Testis (tissue), 2 donors: ENCODE measurements at regions not wholly inside any gene's neighbourhood (a gene's known extent, or its start where the extent isn't known, plus 50 kb on each side); places are given as distances from the start of the nearest gene placed in this dataset.

Experiments used
- DNase-seq: peaks from one replicate; pipeline ENCODE4 v3.0.0-alpha.2; 2019
- H3K27ac ChIP-seq, 2 donors: fragments of 200-600 bp; sonication (generic); one replicate each; pipeline ENCODE4 v1.5.1; 2019
- H3K27me3 ChIP-seq: fragments of 200-600 bp; sonication (generic); one replicate; pipeline ENCODE4 v1.5.1; 2019
- H3K36me3 ChIP-seq: fragments of 200-600 bp; sonication (generic); one replicate; pipeline ENCODE4 v1.5.1; 2017; ENCODE audit warnings: low read depth; ENCODE audit errors: missing control alignments
- H3K4me1 ChIP-seq: fragments of 200-600 bp; sonication (generic); one replicate; pipeline ENCODE4 v1.5.1; 2019
- H3K4me3 ChIP-seq, 2 donors: fragments of 200-600 bp; sonication (generic); one replicate each; pipeline ENCODE4 v1.5.1; 2017 to 2019
- H3K9me3 ChIP-seq: fragments of 200-600 bp; sonication (generic); one replicate; pipeline ENCODE4 v1.5.1; 2017
- POLR2A ChIP-seq: fragments of 450-650 bp; IDR thresholded peaks from one replicate; pipeline ENCODE4 v1.6.1; 2017; ENCODE audit warnings: antibody characterized with exemption, mild to moderate bottlenecking, moderate library complexity
- WGBS, 2 donors: methylation state at CpG; one replicate each; pipeline ENCODE4 v1.1.5; 2018; 5-methylcytosine and 5-hydroxymethylcytosine counted together
- intact Hi-C: fragments of 100-400 bp; cut with DNase I; formaldehyde crosslinking; loops from one replicate; pipeline ENCODE4 v1.15.1; 2023; ENCODE audit warnings: low total_unique reads
- TF ChIP-seq, protein P1 (sequence below), 3 experiments: fragments of 450-650 bp in 2 of 3; fragments of 200-600 bp in 1 of 3; sonication (generic) in 1 of 3; IDR thresholded peaks; one replicate each; pipeline ENCODE4 v1.5.1; 2016 to 2019; ENCODE audit warnings: antibody characterized with exemption in 3 of 3, mild to moderate bottlenecking in 2 of 3, moderate library complexity in 1 of 3

DNA sequence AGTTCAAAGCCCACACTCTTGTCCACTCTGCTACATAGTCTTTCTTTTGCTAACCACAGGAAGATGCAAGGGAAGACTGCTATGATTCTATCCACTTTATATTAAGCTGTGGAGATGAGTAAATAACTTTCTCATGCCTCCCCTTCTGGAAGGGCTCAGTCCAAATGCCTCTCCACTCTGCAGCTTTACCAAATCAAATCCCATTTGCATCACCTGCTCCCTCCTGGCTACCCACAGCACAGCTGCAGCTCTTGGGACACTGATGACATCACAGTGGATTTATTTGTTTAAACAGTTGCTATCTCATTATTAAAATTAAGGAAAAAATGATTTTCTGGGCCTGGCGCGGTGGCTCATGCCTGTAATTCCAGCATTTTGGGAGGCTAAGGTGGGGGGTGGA, 1544.9 kb upstream of the WWC1 start:
- Histone ChIP-seq H3K4me1 (no peaks in the 10 kb centered on the region), H3K27me3 (no peaks in the 10 kb centered on the region), H3K36me3 (no peaks in the 10 kb centered on the region), H3K9me3 (no peaks in the 10 kb centered on the region), H3K4me3 (no peak overlapping the region), H3K27ac (no peak overlapping the region)
- TF ChIP-seq POLR2A, result no peak
- TF ChIP-seq, protein P1, sequence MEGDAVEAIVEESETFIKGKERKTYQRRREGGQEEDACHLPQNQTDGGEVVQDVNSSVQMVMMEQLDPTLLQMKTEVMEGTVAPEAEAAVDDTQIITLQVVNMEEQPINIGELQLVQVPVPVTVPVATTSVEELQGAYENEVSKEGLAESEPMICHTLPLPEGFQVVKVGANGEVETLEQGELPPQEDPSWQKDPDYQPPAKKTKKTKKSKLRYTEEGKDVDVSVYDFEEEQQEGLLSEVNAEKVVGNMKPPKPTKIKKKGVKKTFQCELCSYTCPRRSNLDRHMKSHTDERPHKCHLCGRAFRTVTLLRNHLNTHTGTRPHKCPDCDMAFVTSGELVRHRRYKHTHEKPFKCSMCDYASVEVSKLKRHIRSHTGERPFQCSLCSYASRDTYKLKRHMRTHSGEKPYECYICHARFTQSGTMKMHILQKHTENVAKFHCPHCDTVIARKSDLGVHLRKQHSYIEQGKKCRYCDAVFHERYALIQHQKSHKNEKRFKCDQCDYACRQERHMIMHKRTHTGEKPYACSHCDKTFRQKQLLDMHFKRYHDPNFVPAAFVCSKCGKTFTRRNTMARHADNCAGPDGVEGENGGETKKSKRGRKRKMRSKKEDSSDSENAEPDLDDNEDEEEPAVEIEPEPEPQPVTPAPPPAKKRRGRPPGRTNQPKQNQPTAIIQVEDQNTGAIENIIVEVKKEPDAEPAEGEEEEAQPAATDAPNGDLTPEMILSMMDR (IDR thresholded peaks at IDR 0.05), result no peak
- no peak for DNase-seq
- 89 to 98% methylated on average over 2 of the region's 2 CpGs for whole genome bisulfite sequencing, 2 donors
- intact Hi-C loops, result no loop called here

DNA sequence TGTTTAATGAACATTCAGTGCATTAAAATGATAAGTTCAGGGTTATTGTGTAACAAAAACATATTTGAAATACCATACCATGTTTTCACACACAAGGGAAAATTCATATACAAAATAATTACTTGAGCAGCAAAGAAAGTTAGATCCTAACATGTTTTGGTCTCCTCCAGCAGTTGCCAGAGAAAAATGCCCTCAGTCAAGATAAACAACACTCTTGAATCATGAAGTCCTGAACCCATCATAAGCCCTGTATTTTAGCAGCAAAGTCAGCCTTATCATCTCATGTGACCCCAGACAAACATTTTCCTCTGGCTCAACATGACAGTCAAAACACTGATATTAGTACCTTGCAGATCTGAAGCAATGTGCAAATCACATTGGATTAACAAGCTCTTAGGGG, 1541.1 kb upstream of the WWC1 start:
- Histone ChIP-seq H3K36me3 (no peaks in the 10 kb centered on the region), H3K27me3 (no peaks in the 10 kb centered on the region), H3K4me3 (no peak overlapping the region), H3K9me3 (no peaks in the 10 kb centered on the region), H3K4me1 (no peaks in the 10 kb centered on the region), H3K27ac (no peak overlapping the region)
- no peak for TF ChIP-seq POLR2A
- TF ChIP-seq, protein P1 (IDR thresholded peaks at IDR 0.05), result no peak
- DNase-seq, result no peak
- intact Hi-C loops, result no loop called here

DNA sequence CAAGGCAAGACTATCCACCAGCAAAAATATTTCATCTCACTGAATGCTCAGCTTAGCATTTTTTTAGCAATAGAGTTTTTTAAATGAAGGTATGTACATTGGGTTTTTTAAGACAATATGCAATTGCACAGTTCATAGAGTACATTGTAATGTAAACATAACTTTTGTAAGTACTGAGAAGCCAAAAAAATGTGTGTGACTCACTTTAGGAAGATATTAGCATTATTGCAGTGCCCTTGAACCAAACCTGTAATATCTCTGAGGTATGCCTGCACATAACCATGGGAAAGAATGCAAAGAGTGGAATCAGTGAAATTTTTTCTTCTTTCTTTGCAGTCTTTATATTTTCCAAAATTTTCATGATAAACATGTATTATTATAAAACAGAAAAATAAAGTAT, 1533.3 kb upstream of the WWC1 start:
- TF ChIP-seq, protein P1 (IDR thresholded peaks at IDR 0.05), result no peak
- no peak for TF ChIP-seq POLR2A
- Histone ChIP-seq H3K9me3 (no peaks in the 10 kb centered on the region), H3K4me1 (no peaks in the 10 kb centered on the region), H3K36me3 (no peaks in the 10 kb centered on the region), H3K27me3 (no peaks in the 10 kb centered on the region), H3K4me3 (no peak overlapping the region), H3K27ac (no peak overlapping the region)
- DNase-seq, result no peak
- intact Hi-C loops, result no loop called here

DNA sequence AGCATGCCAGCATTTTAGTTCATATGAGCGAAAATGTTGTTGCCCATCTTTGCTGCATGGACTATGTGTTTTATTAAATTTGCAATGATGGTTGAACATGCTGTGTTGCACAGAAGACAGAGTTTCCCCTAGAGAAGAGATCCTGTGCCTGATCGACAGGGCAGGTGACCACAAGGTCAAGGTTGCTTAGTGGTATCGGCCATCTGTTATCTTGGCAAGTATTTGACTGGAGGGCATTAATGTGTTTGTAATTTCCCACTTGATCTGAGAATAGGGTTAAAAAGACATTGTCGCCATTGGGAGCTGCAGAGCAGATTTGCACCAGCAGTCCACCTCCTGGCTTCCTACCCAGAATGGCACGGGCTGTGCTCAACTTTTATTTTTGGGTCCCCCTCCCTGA, 1523.6 kb upstream of the WWC1 start:
- WGBS, 2 donors, result 80% methylated on average over 5 of the region's 5 CpGs
- H3K4me3 ChIP-seq, result no peak overlapping the region
- no peak overlapping the region for H3K27ac ChIP-seq
- no peaks in the 10 kb centered on the region for H3K36me3 ChIP-seq
- DNase-seq, result no peak
- no peaks in the 10 kb centered on the region for H3K27me3 ChIP-seq
- TF ChIP-seq, protein P1 (IDR thresholded peaks at IDR 0.05), result no peak
- TF ChIP-seq POLR2A, result no peak
- H3K4me1 ChIP-seq, result no peaks in the 10 kb centered on the region
- intact Hi-C loops, result no loop called here
- no peaks in the 10 kb centered on the region for H3K9me3 ChIP-seq

DNA sequence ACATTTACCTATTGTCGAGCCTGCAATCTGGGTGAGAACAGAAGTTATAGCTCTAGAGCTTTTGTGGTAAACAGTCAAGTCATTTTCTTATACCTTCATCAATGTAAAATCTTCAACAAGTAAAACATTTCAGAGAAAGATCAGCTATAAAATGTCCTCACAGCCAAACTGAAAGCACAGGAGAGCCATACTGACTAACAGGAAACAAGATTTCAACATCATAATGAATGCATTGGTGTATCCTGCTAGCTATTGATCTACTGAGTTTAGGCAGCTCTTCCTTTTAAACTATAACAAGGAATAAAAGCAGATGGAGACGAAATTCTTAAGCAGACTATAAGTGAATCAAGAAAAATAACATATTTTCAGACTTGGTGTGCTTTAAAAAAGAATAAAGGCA, 1522.9 kb upstream of the WWC1 start:
- Histone ChIP-seq H3K36me3 (no peaks in the 10 kb centered on the region), H3K4me3 (no peak overlapping the region), H3K4me1 (no peaks in the 10 kb centered on the region), H3K9me3 (no peaks in the 10 kb centered on the region), H3K27me3 (no peaks in the 10 kb centered on the region), H3K27ac (no peak overlapping the region)
- no peak for TF ChIP-seq POLR2A
- TF ChIP-seq, protein P1 (IDR thresholded peaks at IDR 0.05), result no peak
- WGBS, 2 donors, result 83 to 88% methylated on average over 2 of the region's 2 CpGs
- DNase-seq, result no peak
- intact Hi-C loops, result no loop called here
